Adrenal gland (tissue), 5 donors: ENCODE measurements at regions not wholly inside any gene's neighbourhood (a gene's known extent, or its start where the extent isn't known, plus 50 kb on each side); places are given as distances from the start of the nearest gene placed in this dataset.
"Not testable (repeated sequence)": the region's sequence is repeated elsewhere in the genome, so short reads cannot be mapped to it uniquely, and the experiment has no call there.

Experiments
- POLR2A ChIP-seq, 2 donors: fragments of 450-650 bp; IDR thresholded peaks; one replicate each; pipeline ENCODE4 v1.6.1; 2017; ENCODE audit warnings: antibody characterized with exemption in 2 of 2, mild to moderate bottlenecking in 2 of 2, moderate library complexity in 1 of 2
- TF ChIP-seq, protein P1 (sequence below), 6 experiments: fragments of 450-650 bp in 4 of 6; fragments of 200-600 bp in 2 of 6; sonication (generic) in 1 of 6; IDR thresholded peaks; 1 replicate in 5 of 6; 2 replicates in 1 of 6; pipeline versions ENCODE4 v1.5.1 to v1.8.0; 2016 to 2021; ENCODE audit warnings: antibody characterized with exemption in 6 of 6, mild to moderate bottlenecking in 2 of 6, moderate library complexity in 1 of 6
- donor health status: DM: no; HTN: no; CAD: no.

DNA sequence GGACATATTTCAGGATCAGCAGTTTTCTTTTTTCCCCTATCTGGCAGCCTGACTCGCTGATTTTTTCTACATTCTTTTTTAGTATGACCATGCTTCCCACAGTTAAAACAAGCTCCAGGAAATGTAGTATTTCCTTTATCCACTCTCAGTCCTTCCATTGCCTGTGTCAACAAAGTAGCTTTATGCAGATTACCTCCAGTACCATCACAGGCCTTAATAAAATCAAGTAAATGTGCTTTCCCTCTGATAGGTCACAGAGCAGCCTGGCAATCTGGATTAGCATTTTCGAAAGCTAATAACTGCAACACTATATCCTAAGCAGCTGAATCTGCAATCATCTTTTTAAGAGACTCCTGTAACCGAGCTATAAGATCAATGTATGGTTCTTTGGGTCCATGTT lies 432.6 kb upstream of the SGO1 start:
- TF ChIP-seq, protein P1, sequence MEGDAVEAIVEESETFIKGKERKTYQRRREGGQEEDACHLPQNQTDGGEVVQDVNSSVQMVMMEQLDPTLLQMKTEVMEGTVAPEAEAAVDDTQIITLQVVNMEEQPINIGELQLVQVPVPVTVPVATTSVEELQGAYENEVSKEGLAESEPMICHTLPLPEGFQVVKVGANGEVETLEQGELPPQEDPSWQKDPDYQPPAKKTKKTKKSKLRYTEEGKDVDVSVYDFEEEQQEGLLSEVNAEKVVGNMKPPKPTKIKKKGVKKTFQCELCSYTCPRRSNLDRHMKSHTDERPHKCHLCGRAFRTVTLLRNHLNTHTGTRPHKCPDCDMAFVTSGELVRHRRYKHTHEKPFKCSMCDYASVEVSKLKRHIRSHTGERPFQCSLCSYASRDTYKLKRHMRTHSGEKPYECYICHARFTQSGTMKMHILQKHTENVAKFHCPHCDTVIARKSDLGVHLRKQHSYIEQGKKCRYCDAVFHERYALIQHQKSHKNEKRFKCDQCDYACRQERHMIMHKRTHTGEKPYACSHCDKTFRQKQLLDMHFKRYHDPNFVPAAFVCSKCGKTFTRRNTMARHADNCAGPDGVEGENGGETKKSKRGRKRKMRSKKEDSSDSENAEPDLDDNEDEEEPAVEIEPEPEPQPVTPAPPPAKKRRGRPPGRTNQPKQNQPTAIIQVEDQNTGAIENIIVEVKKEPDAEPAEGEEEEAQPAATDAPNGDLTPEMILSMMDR (IDR thresholded peaks at IDR 0.05), result not testable (repeated sequence)
- not testable (repeated sequence) for TF ChIP-seq POLR2A (IDR thresholded peaks at IDR 0.05)
